Caco-2 (cell line): ENCODE measurements at regions not wholly inside any gene's neighbourhood (a gene's known extent, or its start where the extent isn't known, plus 50 kb on each side); places are given as distances from the start of the nearest gene placed in this dataset.
A peak's percentile ranks its signal among the peaks of the same experiment; 100 is the strongest.

Experiments
- BruUV-seq: library from RNA; stranded (reverse); fragments of 400-500 nt; replicated peaks from 2 replicates; lab custom pipeline; 2021; lab: Mats Ljungman, UMichigan
- CTCF ChIA-PET: fragments of 300-600 bp; sonication (Branson Sonifier 250); formaldehyde crosslinking; loops from one replicate; lab custom pipeline; 2022; ENCODE audit warnings: antibody characterized with exemption; lab: Charles Lee
- POLR2A ChIA-PET: fragments of 300-600 bp; sonication (Branson Sonifier 250); formaldehyde crosslinking; loops from one replicate; lab custom pipeline; 2022; ENCODE audit warnings: antibody characterized with exemption; lab: Charles Lee
- DNase-seq, 2 experiments: peaks; one replicate each; pipeline versions ENCODE4 v3.0.0 to v3.0.0-alpha.2; 2020 to 2022
- H3K27me3 ChIP-seq: replicated peaks from 2 replicates; pipeline ENCODE4 v1.6.0; 2011; ENCODE audit warnings: low read length; ENCODE audit not compliant: control insufficient read depth, insufficient read depth
- H3K36me3 ChIP-seq: 2 replicates; pipeline ENCODE4 v1.5.1; 2011; ENCODE audit warnings: low read length; ENCODE audit not compliant: control insufficient read depth, insufficient read depth
- H3K4me1 ChIP-seq: fragments of 250-450 bp; sonication (Bioruptor Pico); 2 replicates; pipeline ENCODE4 v1.5.1; 2020; ENCODE audit warnings: mild to moderate bottlenecking
- H3K4me3 ChIP-seq: 2 replicates; pipeline ENCODE4 v1.5.1; 2011; ENCODE audit warnings: low read depth, mild to moderate bottlenecking, control low read depth, low read length
- H3K9me3 ChIP-seq: fragments of 250-450 bp; sonication (Bioruptor Pico); 2 replicates; pipeline ENCODE4 v1.5.1; 2020; ENCODE audit warnings: mild to moderate bottlenecking, moderate library complexity
- H3K27ac Mint-ChIP-seq: one replicate; pipeline ENCODE4 v1.8.0; 2022; ENCODE audit warnings: mixed read lengths; ENCODE audit not compliant: unreplicated experiment
- H3K27me3 Mint-ChIP-seq: one replicate; pipeline ENCODE4 v1.8.0; 2022; ENCODE audit warnings: mixed read lengths; ENCODE audit not compliant: insufficient read depth, unreplicated experiment
- H3K36me3 Mint-ChIP-seq: one replicate; pipeline ENCODE4 v1.8.0; 2022; ENCODE audit warnings: mild to moderate bottlenecking, mixed read lengths; ENCODE audit not compliant: insufficient read depth, unreplicated experiment
- H3K4me1 Mint-ChIP-seq: one replicate; pipeline ENCODE4 v1.8.0; 2022; ENCODE audit warnings: low read depth, mixed read lengths; ENCODE audit not compliant: unreplicated experiment
- H3K4me3 Mint-ChIP-seq: one replicate; pipeline ENCODE4 v1.8.0; 2022; ENCODE audit warnings: mild to moderate bottlenecking, moderate library complexity, mixed read lengths; ENCODE audit not compliant: unreplicated experiment
- H3K9me3 Mint-ChIP-seq: one replicate; pipeline ENCODE4 v1.8.0; 2022; ENCODE audit warnings: mixed read lengths; ENCODE audit not compliant: unreplicated experiment
- intact Hi-C: fragments of 100-400 bp; cut with micrococcal nuclease; formaldehyde crosslinking; loops from one replicate; pipeline ENCODE4 v1.10.0; 2022; ENCODE audit not compliant: unreplicated experiment
- TF ChIP-seq, protein P1 (sequence below), 2 experiments: fragments of 200-600 bp in 1 of 2; IDR thresholded peaks; 1 replicate in 1 of 2; 2 replicates in 1 of 2; pipeline versions ENCODE4 v1.5.1 to v1.8.0; 2011 to 2022; ENCODE audit warnings: antibody characterized with exemption in 1 of 2, control low read depth in 1 of 2, inconsistent platforms in 1 of 2, low read depth in 1 of 2, low read length in 1 of 2, mild to moderate bottlenecking in 1 of 2, moderate library complexity in 1 of 2; ENCODE audit not compliant: insufficient read depth in 1 of 2, severe bottlenecking in 1 of 2, unreplicated experiment in 1 of 2

DNA sequence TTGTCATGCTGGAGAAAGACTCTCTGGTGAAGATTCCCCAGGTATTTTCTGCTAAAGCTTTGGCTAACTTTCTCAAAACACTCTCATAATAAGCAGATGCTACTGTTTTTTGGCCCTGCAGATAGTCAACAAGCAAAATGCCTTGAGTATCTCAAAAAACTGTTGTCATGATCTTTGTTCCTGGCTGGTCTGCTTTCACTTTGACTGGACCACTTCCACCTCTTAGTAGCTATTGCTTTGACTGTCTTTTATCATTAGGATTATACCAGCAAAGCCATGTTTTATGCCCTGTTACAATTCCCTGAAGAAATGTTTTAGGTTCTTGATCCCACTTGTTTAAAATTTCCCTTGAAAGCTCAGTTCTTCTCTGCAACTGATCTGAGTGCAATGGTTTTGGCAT, 231.5 kb downstream of the SLC7A11 start:
- Mint-ChIP-seq H3K4me3 (no peak overlapping the region), H3K27ac (no peak overlapping the region), H3K36me3 (no peaks in the 10 kb centered on the region), H3K27me3 (no peaks in the 10 kb centered on the region), H3K9me3 (no peaks in the 10 kb centered on the region), H3K4me1 (no peaks in the 10 kb centered on the region)
- DNase-seq: no peak
- POLR2A ChIA-PET: no interaction called here
- H3K4me3 ChIP-seq: no peak overlapping the region
- no peaks in the 10 kb centered on the region for H3K36me3 ChIP-seq
- no TSS peak for BruUV-seq
- H3K9me3 ChIP-seq: no peaks in the 10 kb centered on the region
- H3K4me1 ChIP-seq: no peaks in the 10 kb centered on the region
- H3K27me3 ChIP-seq: no peaks in the 10 kb centered on the region
- intact Hi-C loops: no loop called here
- TF ChIP-seq, protein P1, sequence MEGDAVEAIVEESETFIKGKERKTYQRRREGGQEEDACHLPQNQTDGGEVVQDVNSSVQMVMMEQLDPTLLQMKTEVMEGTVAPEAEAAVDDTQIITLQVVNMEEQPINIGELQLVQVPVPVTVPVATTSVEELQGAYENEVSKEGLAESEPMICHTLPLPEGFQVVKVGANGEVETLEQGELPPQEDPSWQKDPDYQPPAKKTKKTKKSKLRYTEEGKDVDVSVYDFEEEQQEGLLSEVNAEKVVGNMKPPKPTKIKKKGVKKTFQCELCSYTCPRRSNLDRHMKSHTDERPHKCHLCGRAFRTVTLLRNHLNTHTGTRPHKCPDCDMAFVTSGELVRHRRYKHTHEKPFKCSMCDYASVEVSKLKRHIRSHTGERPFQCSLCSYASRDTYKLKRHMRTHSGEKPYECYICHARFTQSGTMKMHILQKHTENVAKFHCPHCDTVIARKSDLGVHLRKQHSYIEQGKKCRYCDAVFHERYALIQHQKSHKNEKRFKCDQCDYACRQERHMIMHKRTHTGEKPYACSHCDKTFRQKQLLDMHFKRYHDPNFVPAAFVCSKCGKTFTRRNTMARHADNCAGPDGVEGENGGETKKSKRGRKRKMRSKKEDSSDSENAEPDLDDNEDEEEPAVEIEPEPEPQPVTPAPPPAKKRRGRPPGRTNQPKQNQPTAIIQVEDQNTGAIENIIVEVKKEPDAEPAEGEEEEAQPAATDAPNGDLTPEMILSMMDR (IDR thresholded peaks at IDR 0.05; ENCODE audit: insufficient read depth in 1 of 2, low read depth in 1 of 2, low read length in 1 of 2, severe bottlenecking in 1 of 2, unreplicated experiment in 1 of 2): no peak
- CTCF ChIA-PET: no interaction called here

DNA sequence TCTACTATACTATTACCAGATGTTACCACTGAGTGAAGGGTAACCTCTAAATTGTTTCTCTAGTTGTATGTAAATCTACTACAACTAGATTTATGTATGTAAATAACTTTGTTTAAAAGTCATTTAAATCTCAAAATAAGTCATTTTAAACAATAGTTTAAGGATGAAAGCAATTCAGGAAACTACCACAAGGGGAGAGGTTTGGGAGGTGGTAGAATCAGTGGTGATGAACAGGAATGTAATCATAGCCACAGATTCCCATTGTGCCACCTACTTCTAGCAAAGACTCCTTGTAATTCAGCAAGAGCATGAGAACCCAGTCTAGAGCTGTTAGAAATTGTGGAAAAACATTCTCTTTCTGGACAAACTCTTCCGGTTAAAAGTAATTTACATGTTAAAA, 234.6 kb downstream of the SLC7A11 start:
- Histone ChIP-seq H3K4me3 (no peak overlapping the region), H3K36me3 (no peaks in the 10 kb centered on the region), H3K27me3 (no peaks in the 10 kb centered on the region), H3K4me1 (no peaks in the 10 kb centered on the region), H3K9me3 (no peaks in the 10 kb centered on the region)
- CTCF ChIA-PET: no interaction called here
- Mint-ChIP-seq H3K27ac (no peak overlapping the region), H3K9me3 (no peaks in the 10 kb centered on the region), H3K27me3 (peaks cover 6% of the 10 kb centered on the region), H3K4me1 (no peaks in the 10 kb centered on the region), H3K4me3 (no peak overlapping the region), H3K36me3 (no peaks in the 10 kb centered on the region)
- POLR2A ChIA-PET: no interaction called here
- intact Hi-C loops: loop anchor here (1.0 kb wide), 1 partner anchor 83 kb away; no protein-coding TSS in a partner anchor
- BruUV-seq: no TSS peak
- DNase-seq: no peak
- TF ChIP-seq, protein P1 (IDR thresholded peaks at IDR 0.05; ENCODE audit: insufficient read depth in 1 of 2, low read depth in 1 of 2, low read length in 1 of 2, severe bottlenecking in 1 of 2, unreplicated experiment in 1 of 2): peak in 1 of 2 experiments; percentile 41

DNA sequence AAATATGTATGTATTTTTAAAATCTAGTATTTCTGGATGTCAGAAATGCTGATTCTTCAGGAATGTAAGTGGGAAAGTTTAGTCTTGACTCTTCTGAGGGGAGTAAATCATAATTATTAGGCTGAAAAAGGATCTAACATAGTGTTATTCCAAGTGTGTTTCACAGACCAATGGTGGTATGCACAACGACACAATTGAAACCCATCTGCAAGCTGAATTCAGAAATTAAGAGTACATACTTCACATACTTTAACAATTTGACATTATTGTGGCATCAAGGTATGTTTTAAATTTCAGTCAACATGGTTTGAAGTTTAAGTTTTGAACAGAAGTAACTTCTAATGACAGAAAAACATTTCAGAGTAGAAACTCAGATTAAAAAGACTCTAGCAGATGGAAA, 236.7 kb downstream of the SLC7A11 start:
- Histone ChIP-seq H3K9me3 (no peaks in the 10 kb centered on the region), H3K27me3 (no peaks in the 10 kb centered on the region), H3K36me3 (no peaks in the 10 kb centered on the region), H3K4me1 (no peaks in the 10 kb centered on the region), H3K4me3 (no peak overlapping the region)
- Mint-ChIP-seq H3K27ac (no peak overlapping the region), H3K4me1 (no peaks in the 10 kb centered on the region), H3K27me3 (peaks cover 6% of the 10 kb centered on the region), H3K9me3 (no peaks in the 10 kb centered on the region), H3K4me3 (no peak overlapping the region), H3K36me3 (no peaks in the 10 kb centered on the region)
- POLR2A ChIA-PET: no interaction called here
- intact Hi-C loops: no loop called here
- DNase-seq: no peak
- no TSS peak for BruUV-seq
- CTCF ChIA-PET: no interaction called here
- TF ChIP-seq, protein P1 (IDR thresholded peaks at IDR 0.05; ENCODE audit: insufficient read depth in 1 of 2, low read depth in 1 of 2, low read length in 1 of 2, severe bottlenecking in 1 of 2, unreplicated experiment in 1 of 2): no peak
